ENCODE measurements at regions not wholly inside any gene's neighbourhood (a gene's known extent, or its start where the extent isn't known, plus 50 kb on each side); places are given as distances from the start of the nearest gene placed in this dataset.

- TF ChIP-seq ARNT (IDR thresholded peaks at IDR 0.05) (no peak), FOXM1 (IDR thresholded peaks at IDR 0.05; ENCODE audit: borderline replicate concordance) (no peak), ELF4 (IDR thresholded peaks at IDR 0.05) (no peak), NFRKB (IDR thresholded peaks at IDR 0.05) (no peak), TARDBP (IDR thresholded peaks at IDR 0.05) (no peak), BHLHE40 (IDR thresholded peaks at IDR 0.05; ENCODE audit: borderline replicate concordance) (no peak), HDGF (IDR thresholded peaks at IDR 0.05; ENCODE audit: borderline replicate concordance) (no peak), SUZ12 (IDR thresholded peaks at IDR 0.05) (no peak), FOXA1 (IDR thresholded peaks at IDR 0.05) (no peak), FOXK2 (IDR thresholded peaks at IDR 0.05) (no peak), L3MBTL2 (conservative IDR thresholded peaks at IDR 0.05) (no peak)
Measured at GRCh38 chr3:65246561-65246960, 558.8 kb upstream of the ADAMTS9 start.

All from HEK293T (cell line).